GM12878 (cell line): ENCODE measurements at regions not wholly inside any gene's neighbourhood (a gene's known extent, or its start where the extent isn't known, plus 50 kb on each side); places are given as distances from the start of the nearest gene placed in this dataset.

Experiments used
- ATAC-seq: fragments of 200-7000 bp; cut with Tn5 transposase; 3 replicates; pipeline ENCODE4 v1.9.1; 2020; ENCODE audit warnings: mild to moderate bottlenecking, moderate library complexity
- BruUV-seq: library from RNA; stranded (reverse); fragments of 400-500 nt; replicated peaks from 2 replicates; lab custom pipeline; 2021; lab: Mats Ljungman, UMichigan
- CTCF ChIA-PET: fragments of 300-600 bp; sonication (Branson Sonifier 250); formaldehyde crosslinking; extraction: SDS; loops from one replicate; lab custom pipeline; 2021; ENCODE audit warnings: inconsistent platforms; lab: Yijun Ruan, JAX
- POLR2A ChIA-PET: fragments of 350-600 bp; formaldehyde crosslinking; extraction: SDS; loops from one replicate; lab custom pipeline; 2021; ENCODE audit warnings: inconsistent platforms; lab: Charles Lee
- RAD21 ChIA-PET: fragments of 300-600 bp; sonication (Branson Sonifier 250); formaldehyde crosslinking; loops from one replicate; lab custom pipeline; 2023; ENCODE audit warnings: antibody characterized with exemption; ENCODE audit not compliant: unreplicated experiment; lab: Charles Lee
- SMC1A ChIA-PET: fragments of 300-600 bp; sonication (Branson Sonifier 250); formaldehyde crosslinking; loops from one replicate; lab custom pipeline; 2023; ENCODE audit not compliant: unreplicated experiment, uncharacterized antibody; lab: Charles Lee
- DNase-seq: peaks from one replicate; pipeline ENCODE4 v3.0.0-alpha.2; 2011; ENCODE audit warnings: low read depth, low spot score
- FAIRE-seq: peaks from 3 replicates; lab custom pipeline; 2011; peaks lifted over from hg19 to GRCh38; lab: Jason Lieb, UNC
- H2AFZ ChIP-seq: 2 replicates; pipeline ENCODE4 v1.6.0; 2011; ENCODE audit warnings: low read depth, low read length, control low read depth; ENCODE audit not compliant: control insufficient read depth
- H3K27ac ChIP-seq: 2 replicates; pipeline ENCODE4 v1.5.1; 2011; ENCODE audit warnings: control low read depth; ENCODE audit not compliant: control insufficient read depth, insufficient read depth
- H3K27me3 ChIP-seq, 2 experiments: replicated peaks in 1 of 2; 2 replicates each; pipeline versions ENCODE4 v1.6.0 to v1.6.1; 2011; ENCODE audit warnings: low read length in 1 of 2; ENCODE audit not compliant: control insufficient read depth in 2 of 2, insufficient read depth in 2 of 2
- H3K36me3 ChIP-seq, 2 experiments: 2 replicates each; pipeline ENCODE4 v1.5.1; 2011; ENCODE audit warnings: low read length in 1 of 2; ENCODE audit not compliant: control insufficient read depth in 2 of 2, insufficient read depth in 2 of 2
- H3K4me1 ChIP-seq: 2 replicates; pipeline ENCODE4 v1.6.1; 2011; ENCODE audit warnings: mild to moderate bottlenecking, low read length, moderate library complexity, mixed read lengths; ENCODE audit not compliant: control insufficient read depth, insufficient read depth
- H3K4me2 ChIP-seq: 2 replicates; pipeline ENCODE4 v1.6.0; 2011; ENCODE audit warnings: control low read depth; ENCODE audit not compliant: control insufficient read depth, insufficient read depth
- H3K4me3 ChIP-seq: fragments of 200-600 bp; sonication (generic); 2 replicates; pipeline ENCODE4 v1.5.1; 2016
- H3K79me2 ChIP-seq: 2 replicates; pipeline ENCODE4 v1.6.0; 2011; ENCODE audit warnings: low read length; ENCODE audit not compliant: control insufficient read depth, insufficient read depth
- H3K9ac ChIP-seq: 2 replicates; pipeline ENCODE4 v1.8.0; 2011; ENCODE audit warnings: low read length, control low read depth, mixed read lengths; ENCODE audit not compliant: control insufficient read depth, insufficient read depth
- H3K9me3 ChIP-seq: replicated peaks from 3 replicates; pipeline ENCODE4 v1.5.1; 2011; ENCODE audit warnings: mild to moderate bottlenecking, low read length; ENCODE audit not compliant: control insufficient read depth, insufficient read depth
- H4K20me1 ChIP-seq: 2 replicates; pipeline ENCODE4 v1.6.0; 2011; ENCODE audit not compliant: control insufficient read depth, insufficient read depth
- CBFB ChIP-seq: IDR thresholded peaks from 2 replicates; pipeline ENCODE4 v1.6.1; 2016; ENCODE audit warnings: antibody characterized with exemption, low read depth
- CEBPB ChIP-seq, 2 experiments: fragments of 150-350 bp in 1 of 2; IDR thresholded peaks; 2 replicates each; pipeline ENCODE4 v1.6.1; 2012 to 2014; ENCODE audit warnings: low read depth in 2 of 2, low read length in 2 of 2, borderline replicate concordance in 1 of 2, inconsistent platforms in 1 of 2
- CREB1 ChIP-seq: IDR thresholded peaks from 2 replicates; pipeline ENCODE4 v1.6.1; 2012; ENCODE audit warnings: low read depth, mild to moderate bottlenecking, inconsistent platforms
- ELK1 ChIP-seq: IDR thresholded peaks from 2 replicates; pipeline ENCODE4 v1.6.1; 2012; ENCODE audit warnings: low read depth, low read length, improper control_type of control experiment
- HDGF ChIP-seq: fragments of 450-650 bp; IDR thresholded peaks from 2 replicates; pipeline ENCODE4 v1.6.1; 2016; ENCODE audit warnings: antibody characterized with exemption
- HSF1 ChIP-seq: fragments of 150-350 bp; IDR thresholded peaks from 2 replicates; pipeline ENCODE4 v1.6.1; 2014; ENCODE audit warnings: mild to moderate bottlenecking, low read depth, low read length
- KDM1A ChIP-seq: fragments of 200-600 bp; sonication (generic); IDR thresholded peaks from 2 replicates; pipeline ENCODE4 v1.6.1; 2016; ENCODE audit warnings: borderline replicate concordance
- KLF5 ChIP-seq: fragments of 450-650 bp; IDR thresholded peaks from 2 replicates; pipeline ENCODE4 v1.6.1; 2014; ENCODE audit warnings: mild to moderate bottlenecking; ENCODE audit not compliant: partially characterized antibody
- LARP7 ChIP-seq: fragments of 450-650 bp; IDR thresholded peaks from 2 replicates; pipeline ENCODE4 v1.6.1; 2017; ENCODE audit warnings: mild to moderate bottlenecking
- MTA2 ChIP-seq: fragments of 450-650 bp; IDR thresholded peaks from 2 replicates; pipeline ENCODE4 v1.6.1; 2016; ENCODE audit warnings: low read depth, mild to moderate bottlenecking, moderate library complexity
- NFIC ChIP-seq: IDR thresholded peaks from 2 replicates; pipeline ENCODE4 v1.6.1; 2012; ENCODE audit warnings: low read depth, mild to moderate bottlenecking, inconsistent platforms, low read length, moderate library complexity
- NRF1 ChIP-seq: conservative IDR thresholded peaks from 2 replicates; pipeline ENCODE4 v1.6.1; 2011; ENCODE audit warnings: mild to moderate bottlenecking, low read depth, low read length, improper control_type of control experiment
- PML ChIP-seq: IDR thresholded peaks from 2 replicates; pipeline ENCODE4 v1.6.1; 2012; ENCODE audit warnings: low read length, inconsistent platforms
- RBBP5 ChIP-seq: fragments of 200-600 bp; sonication (generic); conservative IDR thresholded peaks from 2 replicates; pipeline ENCODE4 v1.6.1; 2016
- SRF ChIP-seq, 2 experiments: IDR thresholded peaks; 2 replicates each; pipeline ENCODE4 v1.6.1; 2011; ENCODE audit warnings: low read depth in 2 of 2, low read length in 2 of 2, mild to moderate bottlenecking in 1 of 2, moderate library complexity in 1 of 2
- SUPT20H ChIP-seq: IDR thresholded peaks from 2 replicates; pipeline ENCODE4 v1.6.1; 2011; ENCODE audit warnings: low read depth, mild to moderate bottlenecking, low read length, moderate library complexity, borderline replicate concordance; ENCODE audit not compliant: control insufficient read depth
- TBL1XR1 ChIP-seq: IDR thresholded peaks from 2 replicates; pipeline ENCODE4 v1.6.1; 2012; ENCODE audit warnings: low read depth, low read length, improper control_type of control experiment
- WRNIP1 ChIP-seq: IDR thresholded peaks from 2 replicates; pipeline ENCODE4 v1.6.1; 2011; ENCODE audit warnings: low read depth, low read length, improper control_type of control experiment, borderline replicate concordance
- YBX1 ChIP-seq: fragments of 450-650 bp; IDR thresholded peaks from 2 replicates; pipeline ENCODE4 v1.6.1; 2016; ENCODE audit warnings: antibody characterized with exemption
- ZBED1 ChIP-seq: IDR thresholded peaks from 2 replicates; pipeline ENCODE4 v1.6.1; 2016; ENCODE audit warnings: borderline replicate concordance
- ZNF622 ChIP-seq: fragments of 450-650 bp; IDR thresholded peaks from 2 replicates; pipeline ENCODE4 v1.6.1; 2017; ENCODE audit warnings: mild to moderate bottlenecking, inconsistent platforms
- ZSCAN29 ChIP-seq: fragments of 450-650 bp; IDR thresholded peaks from 2 replicates; pipeline ENCODE4 v1.6.1; 2017; ENCODE audit warnings: mild to moderate bottlenecking, moderate library complexity
- WGBS: methylation state at CpG from one replicate; pipeline ENCODE4 v1.1.6; 2016; ENCODE audit warnings: low lambda C conversion rate; ENCODE audit not compliant: insufficient replicate concordance, insufficient coverage; ENCODE audit errors: missing lambda C conversion rate; 5-methylcytosine and 5-hydroxymethylcytosine counted together
- in situ Hi-C: fragments of 300-500 bp; cut with MboI; formaldehyde crosslinking; loops from 9 replicates; pipeline ENCODE4 v1.14.3; 2018; ENCODE audit warnings: mixed read lengths
- intact Hi-C: fragments of 100-400 bp; cut with micrococcal nuclease; formaldehyde crosslinking; loops from one replicate; pipeline ENCODE4 v1.14.2; 2022; ENCODE audit not compliant: unreplicated experiment

- TF ChIP-seq HSF1 = no peak
- TF ChIP-seq NFIC = no peak
- TF ChIP-seq SRF (IDR thresholded peaks at IDR 0.05; ENCODE audit: low read depth in 2 of 2, low read length in 2 of 2) = no peak
- TF ChIP-seq KDM1A = no peak
- TF ChIP-seq PML = no peak
- TF ChIP-seq ZSCAN29 = no peak
- no peak for TF ChIP-seq RBBP5
- no peak for TF ChIP-seq KLF5
- TF ChIP-seq ZNF622 = no peak
- TF ChIP-seq CREB1 = no peak
- no peak for TF ChIP-seq HDGF
- TF ChIP-seq CBFB = no peak
- TF ChIP-seq TBL1XR1 = no peak
- TF ChIP-seq NRF1 = no peak
- TF ChIP-seq ZBED1 = no peak
These were observed 65.3 kb upstream of the ZNF280D start (continued) for GRCh38 chr15:56798639-56799038.

GRCh38 chr15:56797720-56798275 is 64.5 kb upstream of the ZNF280D start:
- FAIRE-seq (no peak), ATAC-seq (no peak), DNase-seq (no peak)
- H3K36me3 ChIP-seq = no peaks in the 10 kb centered on the region
- H3K4me2 ChIP-seq = no peak overlapping the region
- H3K9ac ChIP-seq = no peak overlapping the region
- H3K9me3 ChIP-seq = no peaks in the 10 kb centered on the region; the same call in 2 of the 3 replicates
- intact Hi-C loops (no loop called here), in situ Hi-C loops (no loop called here)
- ChIA-PET RAD21 (no interaction called here), POLR2A (no interaction called here), CTCF (no interaction called here), SMC1A (no interaction called here)
- no peaks in the 10 kb centered on the region for H3K4me1 ChIP-seq
- H3K79me2 ChIP-seq = no peaks in the 10 kb centered on the region
- no peak overlapping the region for H3K27ac ChIP-seq
- H2AFZ ChIP-seq = no peak overlapping the region
- no peaks in the 10 kb centered on the region; a peak in 1 of 4 replicates for H3K27me3 ChIP-seq
- WGBS = 0% methylated on average over 1 of the region's 1 CpG
- H3K4me3 ChIP-seq = no peak overlapping the region
- no peaks in the 10 kb centered on the region for H4K20me1 ChIP-seq
- no TSS peak for BruUV-seq
- TF ChIP-seq WRNIP1 = no peak
- no peak for TF ChIP-seq KLF5
- no peak for TF ChIP-seq CBFB
- TF ChIP-seq MTA2 = no peak
- TF ChIP-seq ELK1 = no peak
- no peak for TF ChIP-seq RBBP5
- no peak for TF ChIP-seq CEBPB (IDR thresholded peaks at IDR 0.05; ENCODE audit: borderline replicate concordance in 1 of 2, low read depth in 2 of 2, low read length in 2 of 2)
- TF ChIP-seq LARP7 = no peak
- TF ChIP-seq SUPT20H = no peak
- TF ChIP-seq HDGF = no peak
- TF ChIP-seq YBX1 = no peak
